SK-N-SH (cell line): ENCODE measurements at regions not wholly inside any gene's neighbourhood (a gene's known extent, or its start where the extent isn't known, plus 50 kb on each side); places are given as distances from the start of the nearest gene placed in this dataset.

Experiments
- CTCF ChIA-PET: fragments of 300-600, 350-600 bp; formaldehyde crosslinking; extraction: SDS; loops from one replicate; lab custom pipeline; 2021; lab: Yijun Ruan, JAX
- POLR2A ChIA-PET: fragments of 350-600 bp; sonication (Branson Sonifier 250); formaldehyde crosslinking; extraction: SDS; loops from one replicate; lab custom pipeline; 2020; ENCODE audit warnings: antibody characterized with exemption, inconsistent platforms; lab: Yijun Ruan, JAX
- DNase-seq: peaks from one replicate; pipeline ENCODE4 v3.0.0; 2012
- H2AFZ ChIP-seq: fragments of 200-600 bp; sonication (generic); 2 replicates; pipeline ENCODE4 v1.8.1; 2016; ENCODE audit warnings: antibody characterized with exemption, mild to moderate bottlenecking, low read depth
- H3F3A ChIP-seq: fragments of 200-600 bp; sonication (generic); replicated peaks from 2 replicates; pipeline ENCODE3; 2016; ENCODE audit warnings: antibody characterized with exemption, mild to moderate bottlenecking; ENCODE audit not compliant: insufficient read depth
- H3K27ac ChIP-seq, 2 experiments: fragments of 200-500 bp in 1 of 2; fragments of 200-600 bp in 1 of 2; sonication (Bioruptor generic) in 1 of 2; sonication (generic), shearing (Covaris generic) in 1 of 2; 2 replicates each; pipeline versions ENCODE4 v1.5.1 to v1.6.1; 2014 to 2016; ENCODE audit warnings: low read depth in 2 of 2, inconsistent platforms in 1 of 2, low read length in 1 of 2, mild to moderate bottlenecking in 1 of 2, mixed read lengths in 1 of 2
- H3K27me3 ChIP-seq: fragments of 200-600 bp; sonication (generic), shearing (Covaris generic); 2 replicates; pipeline ENCODE4 v1.6.1; 2016; ENCODE audit warnings: mixed run types; ENCODE audit not compliant: insufficient read depth
- H3K36me3 ChIP-seq, 2 experiments: fragments of 200-500 bp in 1 of 2; fragments of 200-600 bp in 1 of 2; sonication (Bioruptor generic) in 1 of 2; sonication (generic) in 1 of 2; replicated peaks in 1 of 2; 2 replicates each; pipeline versions ENCODE3 to v1.5.1; 2014 to 2016; ENCODE audit warnings: low read length in 1 of 2, mild to moderate bottlenecking in 1 of 2; ENCODE audit not compliant: insufficient read depth in 2 of 2, control insufficient read depth in 1 of 2
- H3K4me1 ChIP-seq, 2 experiments: fragments of 200-500 bp in 1 of 2; fragments of 200-600 bp in 1 of 2; sonication (Bioruptor generic) in 1 of 2; sonication (generic), shearing (Covaris generic) in 1 of 2; 2 replicates each; pipeline versions ENCODE4 v1.5.1 to v1.6.1; 2014 to 2016; ENCODE audit warnings: low read depth in 1 of 2, low read length in 1 of 2, mixed run types in 1 of 2; ENCODE audit not compliant: insufficient read depth in 2 of 2, control insufficient read depth in 1 of 2
- H3K4me2 ChIP-seq: fragments of 200-600 bp; sonication (generic), shearing (Covaris generic); 2 replicates; pipeline ENCODE4 v1.6.1; 2017; ENCODE audit warnings: mixed run types
- H3K4me3 ChIP-seq, 2 experiments: fragments of 200-500 bp in 1 of 2; fragments of 200-600 bp in 1 of 2; sonication (Bioruptor generic) in 1 of 2; sonication (generic), shearing (Covaris generic) in 1 of 2; 2 replicates each; pipeline versions ENCODE4 v1.5.1 to v1.8.1; 2014 to 2016; ENCODE audit warnings: low read depth in 2 of 2, inconsistent platforms in 1 of 2, low read length in 1 of 2, mild to moderate bottlenecking in 1 of 2, mixed read lengths in 1 of 2, moderate library complexity in 1 of 2
- H3K79me2 ChIP-seq: fragments of 200-600 bp; sonication (generic); 2 replicates; pipeline ENCODE4 v1.8.1; 2017; ENCODE audit warnings: mild to moderate bottlenecking; ENCODE audit not compliant: insufficient read depth
- H3K9ac ChIP-seq: fragments of 200-600 bp; sonication (generic); 2 replicates; pipeline ENCODE4 v1.6.1; 2017; ENCODE audit warnings: mixed run types
- H3K9me2 ChIP-seq: fragments of 200-600 bp; sonication (generic); 2 replicates; pipeline ENCODE4 v1.6.1; 2017; ENCODE audit warnings: mixed run types
- H3K9me3 ChIP-seq: fragments of 200-600 bp; sonication (generic); 2 replicates; pipeline ENCODE4 v1.6.1; 2017; ENCODE audit warnings: mixed run types, mild to moderate bottlenecking, moderate library complexity
- H4K20me1 ChIP-seq: fragments of 200-600 bp; sonication (generic); 2 replicates; pipeline ENCODE4 v1.6.1; 2017; ENCODE audit warnings: mild to moderate bottlenecking, mixed run types; ENCODE audit not compliant: insufficient read depth
- CTCF ChIP-seq: fragments of 200-600 bp; sonication (generic); IDR thresholded peaks from 2 replicates; pipeline ENCODE4 v1.6.1; 2017; ENCODE audit warnings: antibody characterized with exemption, mild to moderate bottlenecking, moderate library complexity
- IRF3 ChIP-seq: fragments of 150-350 bp; IDR thresholded peaks from 2 replicates; pipeline ENCODE4 v1.6.1; 2016; ENCODE audit warnings: mild to moderate bottlenecking, low read depth, low read length
- JUND ChIP-seq: IDR thresholded peaks from 2 replicates; pipeline ENCODE4 v1.4.0; 2012
- MEF2A ChIP-seq: IDR thresholded peaks from 2 replicates; pipeline ENCODE4 v1.4.0; 2012; ENCODE audit warnings: low read depth, borderline replicate concordance
- NRF1 ChIP-seq: IDR thresholded peaks from 2 replicates; pipeline ENCODE4 v1.6.1; 2012; ENCODE audit warnings: low read depth, mild to moderate bottlenecking, low read length
- PBX3 ChIP-seq: IDR thresholded peaks from 2 replicates; pipeline ENCODE4; 2012
- RAD21 ChIP-seq: IDR thresholded peaks from 2 replicates; pipeline ENCODE4 v1.6.1; 2012; ENCODE audit warnings: mild to moderate bottlenecking, low read length
- SIN3A ChIP-seq: IDR thresholded peaks from 2 replicates; pipeline ENCODE4 v1.6.1; 2012; ENCODE audit warnings: low read depth, mild to moderate bottlenecking, low read length, moderate library complexity, borderline replicate concordance
- TAF1 ChIP-seq: IDR thresholded peaks from 2 replicates; pipeline ENCODE4 v1.6.1; 2012; ENCODE audit warnings: low read depth, mild to moderate bottlenecking, low read length, moderate library complexity, borderline replicate concordance
- TCF12 ChIP-seq: IDR thresholded peaks from 2 replicates; pipeline ENCODE4 v1.4.0; 2012
- USF1 ChIP-seq: IDR thresholded peaks from 2 replicates; pipeline ENCODE4 v1.4.0; 2012; ENCODE audit warnings: low read depth, borderline replicate concordance
- WGBS: methylation state at CpG from one replicate; pipeline ENCODE4 v1.1.6; 2017; ENCODE audit warnings: low lambda C conversion rate; 5-methylcytosine and 5-hydroxymethylcytosine counted together

- TF ChIP-seq NRF1 = no peak
These were observed 524.6 kb downstream of the GRIN2A start (continued) for GRCh38 chr16:9657641-9658040.

GRCh38 chr16:9658164-9658563 lies 524.1 kb downstream of the GRIN2A start:
- CTCF ChIA-PET = interaction anchor here (0.9 to 1.0 kb wide), 2 partner anchors 10 to 36 kb away, joined by 3 to 5 read pairs; no protein-coding TSS in a partner anchor
- 21% methylated on average over 4 of the region's 4 CpGs for WGBS

More at GRCh38 chr16:9658164-9658563, 524.1 kb downstream of the GRIN2A start:
- POLR2A ChIA-PET = no interaction called here
- Histone ChIP-seq H3K9me3 (no peaks in the 10 kb centered on the region), H3K27me3 (no peaks in the 10 kb centered on the region), H3K4me3 (no peak overlapping the region), H3K36me3 (no peaks in the 10 kb centered on the region), H3K9me2 (no peaks in the 10 kb centered on the region), H4K20me1 (no peaks in the 10 kb centered on the region), H3K79me2 (no peaks in the 10 kb centered on the region), H3F3A (no peaks in the 10 kb centered on the region), H3K4me1 (no peaks in the 10 kb centered on the region), H3K9ac (no peak overlapping the region), H3K4me2 (no peak overlapping the region), H3K27ac (no peak overlapping the region), H2AFZ (no peak overlapping the region)
- no peak for DNase-seq
- no peak for TF ChIP-seq RAD21
- no peak for TF ChIP-seq JUND
- no peak for TF ChIP-seq USF1
- no peak for TF ChIP-seq PBX3
- TF ChIP-seq CTCF = no peak
- TF ChIP-seq IRF3 = no peak
- no peak for TF ChIP-seq SIN3A
- TF ChIP-seq MEF2A = no peak
- no peak for TF ChIP-seq TAF1
- TF ChIP-seq TCF12 = no peak
